ENCODE measurements at regions not wholly inside any gene's neighbourhood (a gene's known extent, or its start where the extent isn't known, plus 50 kb on each side); places are given as distances from the start of the nearest gene placed in this dataset.

DNA sequence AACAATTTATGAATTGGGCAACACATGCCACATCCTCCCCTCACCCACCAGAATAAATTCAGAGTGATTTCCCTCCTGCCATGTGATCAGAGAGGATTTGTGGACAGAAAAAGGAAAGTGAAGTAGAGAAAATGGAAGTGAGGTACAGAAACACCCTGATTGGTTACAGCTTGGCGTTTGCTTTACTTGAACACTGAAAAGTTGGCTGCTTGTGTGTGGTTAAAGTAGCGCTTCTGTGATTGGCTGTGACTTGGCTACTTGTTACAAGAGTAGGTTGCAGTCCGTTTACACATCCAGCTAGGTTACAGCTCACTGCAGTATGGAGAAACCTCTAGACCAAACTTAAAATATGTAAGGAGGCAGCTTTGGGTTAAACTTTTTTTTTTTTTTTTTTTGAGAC, 205.2 kb upstream of the ZNF608 start:
- no peaks in the 10 kb centered on the region for H3K36me3 Mint-ChIP-seq (ENCODE audit: insufficient read depth)
- no peak overlapping the region for H3K27ac Mint-ChIP-seq
- peaks cover 3% of the 10 kb centered on the region for H3K4me1 Mint-ChIP-seq (ENCODE audit: low read depth)
- H3K4me3 Mint-ChIP-seq (ENCODE audit: low read depth) = no peak overlapping the region
- DNase-seq (ENCODE audit: low spot score, unreplicated experiment) = no peak
- no peaks in the 10 kb centered on the region for H3K9me3 Mint-ChIP-seq (ENCODE audit: low read depth)
- H3K27me3 Mint-ChIP-seq = no peaks in the 10 kb centered on the region
- TF ChIP-seq, protein P1, sequence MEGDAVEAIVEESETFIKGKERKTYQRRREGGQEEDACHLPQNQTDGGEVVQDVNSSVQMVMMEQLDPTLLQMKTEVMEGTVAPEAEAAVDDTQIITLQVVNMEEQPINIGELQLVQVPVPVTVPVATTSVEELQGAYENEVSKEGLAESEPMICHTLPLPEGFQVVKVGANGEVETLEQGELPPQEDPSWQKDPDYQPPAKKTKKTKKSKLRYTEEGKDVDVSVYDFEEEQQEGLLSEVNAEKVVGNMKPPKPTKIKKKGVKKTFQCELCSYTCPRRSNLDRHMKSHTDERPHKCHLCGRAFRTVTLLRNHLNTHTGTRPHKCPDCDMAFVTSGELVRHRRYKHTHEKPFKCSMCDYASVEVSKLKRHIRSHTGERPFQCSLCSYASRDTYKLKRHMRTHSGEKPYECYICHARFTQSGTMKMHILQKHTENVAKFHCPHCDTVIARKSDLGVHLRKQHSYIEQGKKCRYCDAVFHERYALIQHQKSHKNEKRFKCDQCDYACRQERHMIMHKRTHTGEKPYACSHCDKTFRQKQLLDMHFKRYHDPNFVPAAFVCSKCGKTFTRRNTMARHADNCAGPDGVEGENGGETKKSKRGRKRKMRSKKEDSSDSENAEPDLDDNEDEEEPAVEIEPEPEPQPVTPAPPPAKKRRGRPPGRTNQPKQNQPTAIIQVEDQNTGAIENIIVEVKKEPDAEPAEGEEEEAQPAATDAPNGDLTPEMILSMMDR (IDR thresholded peaks at IDR 0.05; ENCODE audit: unreplicated experiment) = no peak

GRCh38 chr5:124952079-124952478, 205.6 kb upstream of the ZNF608 start:
- no peak overlapping the region for H3K4me3 Mint-ChIP-seq (ENCODE audit: low read depth)
- no peaks in the 10 kb centered on the region for H3K27me3 Mint-ChIP-seq
- H3K36me3 Mint-ChIP-seq (ENCODE audit: insufficient read depth) = no peaks in the 10 kb centered on the region
- peaks cover 3% of the 10 kb centered on the region for H3K4me1 Mint-ChIP-seq (ENCODE audit: low read depth)
- TF ChIP-seq, protein P1 (IDR thresholded peaks at IDR 0.05; ENCODE audit: unreplicated experiment) = no peak
- no peak for DNase-seq (ENCODE audit: low spot score, unreplicated experiment)
- no peaks in the 10 kb centered on the region for H3K9me3 Mint-ChIP-seq (ENCODE audit: low read depth)
- H3K27ac Mint-ChIP-seq = no peak overlapping the region

- Mint-ChIP-seq H3K4me3 (ENCODE audit: low read depth) (no peak overlapping the region), H3K36me3 (ENCODE audit: insufficient read depth) (no peaks in the 10 kb centered on the region), H3K4me1 (ENCODE audit: low read depth) (peaks cover 3% of the 10 kb centered on the region), H3K27me3 (no peaks in the 10 kb centered on the region), H3K27ac (no peak overlapping the region), H3K9me3 (ENCODE audit: low read depth) (no peaks in the 10 kb centered on the region)
- TF ChIP-seq, protein P1 (IDR thresholded peaks at IDR 0.05; ENCODE audit: unreplicated experiment) = no peak
- no peak for DNase-seq (ENCODE audit: low spot score, unreplicated experiment)
Observed at GRCh38 chr5:124952566-124952965, 206.1 kb upstream of the ZNF608 start.

DNA sequence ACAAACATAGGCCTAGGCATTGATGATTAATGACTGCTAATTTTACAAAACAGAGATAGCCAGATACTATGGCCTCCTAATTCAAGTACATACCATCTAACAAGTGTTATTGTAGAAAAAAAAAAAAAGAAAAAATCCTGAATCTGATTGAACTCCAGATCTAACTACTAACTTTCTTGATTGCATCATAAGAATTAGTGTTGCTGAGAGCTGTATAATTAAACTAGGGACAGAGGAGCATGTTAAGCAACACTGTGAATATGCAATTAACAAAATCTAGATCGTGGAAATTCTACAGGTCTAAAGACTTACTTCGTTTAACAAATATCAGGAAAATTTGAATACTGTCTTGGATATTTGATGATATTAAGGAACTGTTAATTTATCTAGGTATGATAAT, 208.3 kb upstream of the ZNF608 start:
- TF ChIP-seq, protein P1 (IDR thresholded peaks at IDR 0.05; ENCODE audit: unreplicated experiment) = no peak
- Mint-ChIP-seq H3K4me1 (ENCODE audit: low read depth) (no peaks in the 10 kb centered on the region), H3K36me3 (ENCODE audit: insufficient read depth) (no peaks in the 10 kb centered on the region), H3K9me3 (ENCODE audit: low read depth) (no peaks in the 10 kb centered on the region), H3K27ac (no peak overlapping the region), H3K4me3 (ENCODE audit: low read depth) (no peak overlapping the region), H3K27me3 (no peaks in the 10 kb centered on the region)
- no peak for DNase-seq (ENCODE audit: low spot score, unreplicated experiment)

DNA sequence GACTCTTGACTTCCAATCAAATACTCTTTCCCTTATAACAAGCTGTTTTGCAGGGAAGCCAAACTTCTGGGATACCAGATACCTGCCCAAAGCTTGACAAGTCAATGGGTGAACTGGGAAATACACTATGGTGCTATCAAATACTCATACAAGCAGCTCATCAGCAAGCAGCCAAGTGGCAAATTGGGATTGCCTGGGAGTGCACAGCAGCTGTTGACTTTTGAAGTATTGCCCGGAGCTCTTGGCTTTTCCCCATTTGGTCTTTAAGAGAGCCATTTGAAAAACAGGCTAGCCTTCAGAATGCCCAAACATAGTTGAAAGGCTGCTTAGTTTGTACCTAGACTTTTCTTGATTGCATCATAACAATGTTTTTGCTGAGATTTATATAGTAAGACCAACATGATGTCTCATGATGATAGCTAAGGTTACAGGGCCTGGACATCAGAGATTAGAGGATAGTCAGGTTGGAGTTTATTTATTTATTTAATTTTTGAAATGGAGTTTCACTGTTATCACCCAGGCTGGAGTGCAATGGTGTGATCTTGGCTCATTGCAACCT, 210.1 kb upstream of the ZNF608 start:
- no peak overlapping the region for H3K27ac Mint-ChIP-seq

More for the DNA sequence above, 210.1 kb upstream of the ZNF608 start:
- TF ChIP-seq, protein P1 (IDR thresholded peaks at IDR 0.05; ENCODE audit: unreplicated experiment) = no peak
- Mint-ChIP-seq H3K9me3 (ENCODE audit: low read depth) (no peaks in the 10 kb centered on the region), H3K4me1 (ENCODE audit: low read depth) (no peaks in the 10 kb centered on the region), H3K4me3 (ENCODE audit: low read depth) (no peak overlapping the region), H3K27me3 (no peaks in the 10 kb centered on the region), H3K36me3 (ENCODE audit: insufficient read depth) (no peaks in the 10 kb centered on the region)
- DNase-seq (ENCODE audit: low spot score, unreplicated experiment) = no peak
